NT2/D1 (cell line): ENCODE measurements at regions not wholly inside any gene's neighbourhood (a gene's known extent, or its start where the extent isn't known, plus 50 kb on each side); places are given as distances from the start of the nearest gene placed in this dataset.

ENCODE experiments used
- SUZ12 ChIP-seq: IDR thresholded peaks from 2 replicates; pipeline ENCODE4 v1.6.1; 2011; ENCODE audit not compliant: insufficient read length, insufficient read depth; ENCODE audit errors: extremely low read depth
- YY1 ChIP-seq: IDR thresholded peaks from 2 replicates; pipeline ENCODE4 v1.6.1; 2011; ENCODE audit not compliant: insufficient read length, insufficient read depth
- ZNF274 ChIP-seq: IDR thresholded peaks from 2 replicates; pipeline ENCODE4 v1.6.1; 2011; ENCODE audit warnings: mild to moderate bottlenecking, low read depth, low read length

- TF ChIP-seq ZNF274 (no peak), YY1 (no peak), SUZ12 (no peak)
Observed at GRCh38 chr2:183665425-183665824, 541.2 kb downstream of the NUP35 start.
